ENCODE measurements at regions not wholly inside any gene's neighbourhood (a gene's known extent, or its start where the extent isn't known, plus 50 kb on each side); places are given as distances from the start of the nearest gene placed in this dataset.

DNA sequence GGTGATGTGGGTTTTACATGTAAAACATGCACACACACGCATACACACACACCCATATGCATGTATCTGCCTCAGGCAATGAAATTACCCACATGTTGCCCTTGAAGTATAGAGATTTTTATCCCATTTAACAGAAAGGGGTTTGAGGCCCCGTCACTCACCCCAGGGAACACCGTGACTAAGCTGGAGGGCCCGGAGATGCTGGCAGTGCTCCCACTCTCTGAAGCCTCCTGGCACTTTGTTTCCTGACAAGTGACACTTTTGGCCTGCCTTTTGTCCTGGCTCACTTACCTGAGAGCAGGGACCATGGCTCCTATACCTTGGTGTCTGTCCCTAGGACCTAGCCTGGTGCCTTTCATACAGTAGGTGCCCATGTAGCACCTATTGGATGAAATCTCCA, 50.0 kb upstream of the TNRC6C start:
- POLR2A ChIA-PET (ENCODE audit: low non-redundant PET) = no interaction called here
- TF ChIP-seq, protein P1, sequence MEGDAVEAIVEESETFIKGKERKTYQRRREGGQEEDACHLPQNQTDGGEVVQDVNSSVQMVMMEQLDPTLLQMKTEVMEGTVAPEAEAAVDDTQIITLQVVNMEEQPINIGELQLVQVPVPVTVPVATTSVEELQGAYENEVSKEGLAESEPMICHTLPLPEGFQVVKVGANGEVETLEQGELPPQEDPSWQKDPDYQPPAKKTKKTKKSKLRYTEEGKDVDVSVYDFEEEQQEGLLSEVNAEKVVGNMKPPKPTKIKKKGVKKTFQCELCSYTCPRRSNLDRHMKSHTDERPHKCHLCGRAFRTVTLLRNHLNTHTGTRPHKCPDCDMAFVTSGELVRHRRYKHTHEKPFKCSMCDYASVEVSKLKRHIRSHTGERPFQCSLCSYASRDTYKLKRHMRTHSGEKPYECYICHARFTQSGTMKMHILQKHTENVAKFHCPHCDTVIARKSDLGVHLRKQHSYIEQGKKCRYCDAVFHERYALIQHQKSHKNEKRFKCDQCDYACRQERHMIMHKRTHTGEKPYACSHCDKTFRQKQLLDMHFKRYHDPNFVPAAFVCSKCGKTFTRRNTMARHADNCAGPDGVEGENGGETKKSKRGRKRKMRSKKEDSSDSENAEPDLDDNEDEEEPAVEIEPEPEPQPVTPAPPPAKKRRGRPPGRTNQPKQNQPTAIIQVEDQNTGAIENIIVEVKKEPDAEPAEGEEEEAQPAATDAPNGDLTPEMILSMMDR (conservative IDR thresholded peaks at IDR 0.05; ENCODE audit: low read depth) = no peak
- H3K27ac ChIP-seq = no peak overlapping the region
- DNase-seq (ENCODE audit: low spot score) = no peak
- CTCF ChIA-PET = interaction anchor here (0.8 kb wide), 1 partner anchor 21 kb away, joined by 3 read pairs; no protein-coding TSS in a partner anchor
